ENCODE measurements at regions not wholly inside any gene's neighbourhood (a gene's known extent, or its start where the extent isn't known, plus 50 kb on each side); places are given as distances from the start of the nearest gene placed in this dataset.
"Not testable (repeated sequence)": the region's sequence is repeated elsewhere in the genome, so short reads cannot be mapped to it uniquely, and the experiment has no call there.

- no peak for DNase-seq
These were observed 302.7 kb downstream of the MAN2A1 start for GRCh38 chr5:109992264-109992915.

- no peak for DNase-seq
These were observed 304.4 kb downstream of the MAN2A1 start for GRCh38 chr5:109994135-109994534.

GRCh38 chr5:109996246-109996645 is 306.5 kb downstream of the MAN2A1 start:
- no peak for DNase-seq

GRCh38 chr5:109997161-109997560 is 307.4 kb downstream of the MAN2A1 start:
- no peak for DNase-seq

GRCh38 chr5:109998208-109998607 is 308.5 kb downstream of the MAN2A1 start:
- DNase-seq = no peak

GRCh38 chr5:109998726-109999125 is 309.0 kb downstream of the MAN2A1 start:
- no peak for DNase-seq

GRCh38 chr5:110001648-110002047 is 311.9 kb downstream of the MAN2A1 start:
- DNase-seq = peak in 1 of 2 donors; percentile 3

- no peak for DNase-seq
These were observed 312.9 kb downstream of the MAN2A1 start for GRCh38 chr5:110002652-110003051.

GRCh38 chr5:110005907-110006562 is 316.3 kb downstream of the MAN2A1 start:
- DNase-seq = not testable (repeated sequence)

- DNase-seq = no peak
These were observed 317.4 kb downstream of the MAN2A1 start for GRCh38 chr5:110007101-110007500.

- DNase-seq = no peak
These were observed 318.4 kb downstream of the MAN2A1 start for GRCh38 chr5:110008131-110008530.

- DNase-seq = no peak
These were observed 322.4 kb downstream of the MAN2A1 start for GRCh38 chr5:110012145-110012544.

- DNase-seq = no peak
These were observed 323.3 kb downstream of the MAN2A1 start for GRCh38 chr5:110013017-110013416.

GRCh38 chr5:110017854-110018253 is 328.1 kb downstream of the MAN2A1 start:
- DNase-seq = no peak

- no peak for DNase-seq
These were observed 328.8 kb downstream of the MAN2A1 start for GRCh38 chr5:110018509-110018908.

- no peak for DNase-seq
These were observed 329.4 kb downstream of the MAN2A1 start for GRCh38 chr5:110019119-110019518.

GRCh38 chr5:110019780-110020179 is 330.1 kb downstream of the MAN2A1 start:
- no peak for DNase-seq

GRCh38 chr5:110021251-110021650 is 331.5 kb downstream of the MAN2A1 start:
- DNase-seq = no peak

GRCh38 chr5:110025160-110025559 is 335.4 kb downstream of the MAN2A1 start:
- no peak for DNase-seq

- DNase-seq = no peak
These were observed 338.0 kb downstream of the MAN2A1 start for GRCh38 chr5:110027527-110028322.

GRCh38 chr5:110031402-110032140 is 341.8 kb downstream of the MAN2A1 start:
- DNase-seq = no peak

- no peak for DNase-seq
These were observed 342.6 kb downstream of the MAN2A1 start for GRCh38 chr5:110032376-110032775.

GRCh38 chr5:110034056-110034600 is 344.4 kb downstream of the MAN2A1 start:
- DNase-seq = no peak
